Germinal center (tissue), 1 donor: ENCODE measurements at regions not wholly inside any gene's neighbourhood (a gene's known extent, or its start where the extent isn't known, plus 50 kb on each side); places are given as distances from the start of the nearest gene placed in this dataset.
"Not testable (repeated sequence)": the region's sequence is repeated elsewhere in the genome, so short reads cannot be mapped to it uniquely, and the experiment has no call there.

Experiments
- DNase-seq: peaks from one replicate; pipeline ENCODE4 v3.0.0; 2012; ENCODE audit warnings: mixed read lengths, low spot score

DNA sequence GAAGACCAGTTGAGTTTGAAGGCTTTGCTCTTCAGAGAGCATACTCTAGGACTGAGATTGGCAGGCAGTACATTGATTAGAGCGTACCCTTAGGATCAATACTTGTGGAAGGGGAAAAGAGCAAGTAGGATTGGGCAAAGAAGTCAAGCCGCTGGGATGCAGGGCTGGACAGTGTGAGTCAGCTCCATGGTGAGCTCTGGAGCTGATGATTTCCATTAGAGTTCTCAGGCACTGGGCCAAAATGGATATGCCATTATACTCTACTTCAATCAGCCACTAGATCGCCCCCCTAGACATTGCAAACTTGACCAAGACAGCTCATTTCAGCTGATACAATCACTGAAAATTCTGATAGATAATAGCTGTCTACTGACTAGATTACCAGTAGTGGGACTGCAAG lies 432.7 kb upstream of the ALCAM start:
- no peak for DNase-seq

GRCh38 chr3:104935613-104936012 lies 431.1 kb upstream of the ALCAM start:
- DNase-seq = no peak

GRCh38 chr3:104939196-104939595 lies 427.5 kb upstream of the ALCAM start:
- DNase-seq = no peak

DNA sequence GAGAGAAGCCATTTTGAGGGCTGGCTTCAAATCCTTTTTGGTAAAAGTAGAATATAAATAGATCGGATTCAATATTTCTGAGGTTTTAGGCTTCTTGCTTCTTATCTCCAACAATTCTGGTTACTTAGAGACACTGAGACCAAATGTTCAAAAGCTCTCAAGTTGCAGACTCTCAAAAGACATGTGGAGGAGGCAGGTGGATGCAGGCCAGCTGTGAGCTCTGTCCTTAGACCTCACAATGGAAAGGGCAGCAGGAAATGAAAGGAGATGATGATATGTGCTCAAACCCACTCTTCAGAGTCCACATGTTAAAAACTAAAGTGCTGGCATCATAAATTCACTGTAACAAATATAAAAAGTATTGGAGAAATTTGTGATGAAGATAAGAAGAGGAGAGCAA lies 424.9 kb upstream of the ALCAM start:
- DNase-seq = no peak

DNA sequence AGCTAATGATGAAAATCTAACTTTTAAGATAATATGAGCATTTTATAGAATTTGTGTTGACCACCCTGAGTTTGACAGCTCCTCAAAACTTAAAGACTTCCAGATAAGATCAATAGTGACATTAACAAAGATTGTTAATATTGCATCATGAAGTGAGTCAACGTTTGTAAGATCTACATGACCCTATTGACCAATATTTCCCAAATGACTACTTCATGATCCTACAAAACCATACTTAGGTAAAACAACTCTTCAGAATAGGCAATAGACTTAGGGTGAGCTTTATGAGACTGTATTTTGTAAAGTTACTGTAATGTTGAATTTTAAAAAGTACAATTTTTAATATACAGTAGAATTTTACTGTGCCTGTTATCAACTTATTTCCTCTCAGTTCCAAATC lies 422.7 kb upstream of the ALCAM start:
- DNase-seq = no peak

GRCh38 chr3:104947943-104948342 lies 418.8 kb upstream of the ALCAM start:
- DNase-seq = no peak

DNA sequence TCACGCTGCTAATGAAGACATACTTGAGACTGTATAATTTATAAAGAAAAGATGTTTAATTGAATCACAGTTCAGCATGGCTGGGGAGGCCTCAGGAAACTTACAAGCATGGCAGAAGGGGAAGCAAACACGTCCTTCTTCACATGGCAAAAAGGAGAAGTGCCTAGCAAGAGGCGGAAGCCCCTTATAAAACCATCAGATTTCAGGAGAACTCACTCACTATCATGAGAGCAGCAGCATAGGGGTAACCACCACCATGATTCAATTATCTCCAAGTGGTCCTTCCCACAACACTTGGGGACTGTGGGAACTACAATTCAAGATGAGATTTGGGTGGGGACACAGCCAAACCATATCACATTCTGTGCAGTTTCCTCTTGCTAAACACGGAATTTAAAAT lies 416.9 kb upstream of the ALCAM start:
- not testable (repeated sequence) for DNase-seq

- no peak for DNase-seq
Measured at GRCh38 chr3:104951426-104951825, 415.3 kb upstream of the ALCAM start.

DNA sequence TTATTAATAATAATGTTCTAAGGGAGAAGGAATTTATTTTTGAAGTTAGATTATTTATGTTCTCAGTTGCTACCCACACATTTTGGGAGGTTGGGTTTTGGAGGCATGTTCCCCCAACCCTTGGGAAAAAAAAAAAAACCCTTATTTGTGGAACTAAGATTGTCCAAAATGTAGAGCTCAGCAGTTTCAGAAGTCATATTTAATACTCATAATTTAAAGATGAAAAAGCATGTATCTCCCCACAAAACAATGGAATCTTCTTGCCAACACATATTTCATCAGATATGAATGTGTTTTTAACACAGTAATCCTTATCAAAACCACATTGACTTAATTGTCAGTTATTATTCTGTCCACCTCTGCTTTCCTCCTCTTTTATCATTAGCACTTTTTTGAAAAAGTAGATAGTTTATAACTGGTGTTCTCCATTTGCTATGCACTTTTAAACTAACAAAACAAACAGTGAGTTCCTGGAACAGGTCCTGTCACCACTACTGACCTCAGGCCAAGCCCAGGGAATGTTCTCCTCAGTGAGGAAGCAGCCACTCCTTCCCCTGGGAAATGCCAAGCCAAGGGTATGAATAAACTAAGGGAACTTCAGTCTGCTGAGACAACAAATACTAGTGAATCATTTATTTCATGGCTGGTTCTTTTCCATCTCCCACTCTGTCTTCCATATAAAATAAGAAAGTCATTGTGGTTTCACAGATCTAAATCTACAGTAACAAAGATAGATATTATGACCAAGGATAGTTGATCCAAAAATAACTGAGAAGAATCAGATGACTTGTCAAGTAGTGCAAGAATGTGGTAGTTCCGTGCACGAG lies 414.4 kb upstream of the ALCAM start:
- DNase-seq = no peak

DNA sequence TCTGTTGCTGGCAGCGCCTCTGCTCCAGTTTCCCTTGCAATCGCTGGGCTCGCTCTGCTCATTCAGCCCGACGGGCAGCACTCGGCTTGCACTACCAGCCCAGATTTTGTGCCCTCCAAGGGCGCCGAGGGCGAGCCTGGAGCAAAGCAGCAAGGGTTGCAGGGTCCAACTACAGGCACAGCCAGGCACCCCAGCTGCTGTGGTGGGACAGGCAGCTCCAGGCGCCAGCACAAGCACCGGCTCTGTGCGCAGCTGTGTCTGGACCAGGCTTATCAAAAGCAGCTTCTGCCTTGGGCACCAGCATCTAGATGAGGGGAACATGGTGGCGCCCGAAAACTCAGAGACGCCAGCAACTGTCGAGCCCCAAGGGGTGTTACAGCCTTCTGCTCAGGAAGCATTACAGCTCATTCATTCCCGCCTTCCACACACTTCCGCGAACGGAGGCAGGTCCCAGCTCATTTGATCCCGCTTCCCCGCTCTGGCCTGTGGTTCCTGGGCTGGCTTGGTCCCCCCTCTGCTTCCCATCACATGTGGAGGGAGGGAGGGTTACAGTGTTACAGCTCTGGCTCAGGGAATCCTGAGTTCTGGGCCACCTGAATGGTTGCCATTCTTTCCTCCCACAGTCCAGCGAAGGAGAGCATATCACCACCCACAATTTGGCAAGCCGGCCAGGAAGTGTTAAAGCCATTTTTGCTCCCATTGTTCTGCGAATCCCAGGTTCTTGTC lies 409.9 kb upstream of the ALCAM start:
- DNase-seq = no peak

- no peak for DNase-seq
Measured at GRCh38 chr3:104960579-104960978, 406.1 kb upstream of the ALCAM start.

DNA sequence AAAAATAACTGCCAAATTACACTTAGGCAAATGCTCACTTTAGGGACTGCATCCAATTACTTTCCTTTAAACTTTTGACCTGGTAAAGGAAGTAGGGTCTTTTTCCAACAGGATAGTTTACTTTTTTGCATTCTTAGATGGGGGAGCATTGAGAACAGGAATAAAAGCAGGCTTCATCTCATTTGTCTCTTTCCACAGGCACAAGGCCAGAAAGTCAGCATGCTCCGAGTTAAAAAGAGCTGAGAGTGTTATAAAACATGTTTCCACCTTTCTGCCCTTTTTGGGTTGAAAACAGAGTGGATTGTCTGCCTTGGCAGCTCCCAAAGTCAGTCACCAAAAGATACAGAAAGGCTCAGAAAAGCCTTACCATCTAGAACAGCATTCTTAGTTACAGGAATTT lies 404.9 kb upstream of the ALCAM start:
- no peak for DNase-seq

- DNase-seq = no peak
Measured at GRCh38 chr3:104974316-104974715, 392.4 kb upstream of the ALCAM start.

DNA sequence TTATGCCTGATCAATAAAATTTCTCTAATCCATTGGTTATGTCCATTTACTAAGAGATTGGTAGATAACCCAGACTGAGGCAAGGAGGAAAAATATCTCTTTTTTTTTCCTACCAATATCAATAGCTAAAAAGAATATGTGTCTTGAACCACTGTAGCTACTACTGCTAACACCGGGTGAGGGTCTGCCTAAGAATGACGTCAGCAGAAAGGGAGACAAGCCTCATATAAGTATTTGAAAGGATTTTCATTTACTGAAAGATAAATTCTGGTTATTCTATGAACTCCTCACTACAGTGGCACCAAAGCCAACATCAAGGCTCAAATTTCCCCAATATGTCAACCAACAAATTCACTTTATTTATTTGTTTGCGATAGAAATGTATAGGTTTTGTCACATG lies 389.0 kb upstream of the ALCAM start:
- no peak for DNase-seq

GRCh38 chr3:104982130-104982529 lies 384.6 kb upstream of the ALCAM start:
- DNase-seq = no peak

GRCh38 chr3:104987859-104988258 lies 378.9 kb upstream of the ALCAM start:
- no peak for DNase-seq

DNA sequence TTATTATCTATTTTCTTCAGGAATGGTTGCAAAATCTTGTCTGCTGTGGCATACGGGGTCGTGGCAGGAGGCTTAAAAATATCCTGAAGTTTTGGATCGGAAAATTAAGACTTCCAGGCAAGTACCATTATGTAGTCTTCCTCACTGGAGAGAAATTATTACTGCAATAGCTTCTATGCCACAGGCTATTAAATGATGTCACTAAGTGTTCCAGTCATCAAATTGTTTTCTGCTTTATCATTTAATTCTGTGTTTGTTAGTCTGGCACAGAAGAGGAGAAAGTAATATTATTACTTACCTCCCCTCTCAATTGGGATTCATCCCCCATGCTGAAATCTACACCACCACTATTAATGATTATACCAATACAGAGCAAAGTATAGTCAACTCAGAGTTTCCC lies 378.2 kb upstream of the ALCAM start:
- DNase-seq = no peak

DNA sequence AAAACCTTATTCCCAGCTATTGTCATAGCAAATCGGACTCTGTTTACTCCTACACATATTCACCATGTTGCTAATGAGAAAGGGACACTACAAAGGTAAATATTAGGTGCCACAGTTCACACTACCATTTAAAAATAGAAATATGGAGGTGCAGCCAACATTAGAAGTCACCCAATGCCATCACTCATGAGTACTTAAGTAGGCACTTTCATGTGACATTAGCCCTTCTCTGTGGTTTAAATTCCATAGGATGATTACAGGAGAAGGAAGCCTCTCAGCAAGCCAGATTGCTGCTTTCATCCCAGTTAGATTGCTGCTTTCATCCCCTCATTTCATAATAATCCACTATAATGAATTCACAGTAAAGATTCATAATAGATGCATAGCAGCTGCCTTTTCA lies 376.8 kb upstream of the ALCAM start:
- DNase-seq = no peak

DNA sequence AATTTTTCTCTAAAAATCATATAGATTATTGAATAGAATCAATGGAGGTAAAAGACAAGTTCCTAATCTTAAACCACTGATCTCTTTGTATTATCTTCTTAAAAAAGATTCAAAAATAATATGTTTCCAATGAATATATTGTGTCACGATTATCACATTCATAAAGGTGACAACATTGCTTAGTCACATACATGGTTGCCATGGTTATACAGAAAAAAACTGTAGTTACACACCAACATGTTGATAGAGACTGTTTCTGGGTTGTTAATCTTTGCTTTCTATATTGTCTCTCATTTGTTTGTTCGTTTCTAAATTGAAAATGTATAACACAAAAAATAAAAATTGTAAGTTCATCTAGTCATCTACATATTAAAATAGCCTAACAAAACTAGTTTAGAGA lies 376.0 kb upstream of the ALCAM start:
- no peak for DNase-seq

GRCh38 chr3:104992676-104993075 lies 374.0 kb upstream of the ALCAM start:
- DNase-seq = no peak

GRCh38 chr3:105006164-105006563 lies 360.5 kb upstream of the ALCAM start:
- DNase-seq = no peak

- no peak for DNase-seq
Measured at GRCh38 chr3:105013657-105014056, 353.1 kb upstream of the ALCAM start.

- no peak for DNase-seq
Measured at GRCh38 chr3:105014631-105015030, 352.1 kb upstream of the ALCAM start.

DNA sequence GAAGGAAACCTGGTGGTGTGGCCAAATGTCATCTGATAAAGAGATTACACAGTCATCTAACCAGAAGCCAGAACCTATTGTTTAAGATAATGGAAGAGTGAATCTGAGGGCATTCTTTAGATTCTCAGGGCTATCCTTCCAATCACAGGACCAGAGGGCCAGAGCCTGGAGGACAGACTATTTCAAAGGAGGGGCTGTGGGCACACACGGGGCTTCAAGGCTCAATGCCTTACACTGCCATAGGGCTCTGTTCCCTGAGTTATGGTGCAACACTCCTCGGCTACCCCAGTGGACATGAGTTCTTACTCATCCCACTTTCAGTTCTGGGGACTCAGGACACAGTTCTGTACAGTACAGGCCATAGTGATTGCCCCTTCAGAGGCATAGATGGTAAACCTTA lies 343.9 kb upstream of the ALCAM start:
- DNase-seq = no peak
